ENCODE measurements at regions not wholly inside any gene's neighbourhood (a gene's known extent, or its start where the extent isn't known, plus 50 kb on each side); places are given as distances from the start of the nearest gene placed in this dataset.

- Histone ChIP-seq H2AFZ (no peak overlapping the region), H3K79me2 (replicated peaks; ENCODE audit: insufficient read depth) (no peaks in the 10 kb centered on the region), H3K4me2 (no peak overlapping the region), H4K20me1 (replicated peaks; ENCODE audit: insufficient read depth) (no peaks in the 10 kb centered on the region), H3K36me3 (ENCODE audit: insufficient read depth) (no peaks in the 10 kb centered on the region), H3K27me3 (ENCODE audit: insufficient read depth) (no peaks in the 10 kb centered on the region), H3K27ac (ENCODE audit: low read depth) (no peak overlapping the region), H3K9me2 (ENCODE audit: insufficient read depth) (no peaks in the 10 kb centered on the region), H3K4me1 (ENCODE audit: insufficient read depth) (no peaks in the 10 kb centered on the region), H3K4me3 (no peak overlapping the region), H3F3A (replicated peaks; ENCODE audit: low read depth) (no peaks in the 10 kb centered on the region)
- no peak for TF ChIP-seq NANOG (IDR thresholded peaks at IDR 0.05; ENCODE audit: borderline replicate concordance)
- H3K4me1 Mint-ChIP-seq: peaks cover 14% of the 10 kb centered on the region
- no peak overlapping the region for H3K4me3 Mint-ChIP-seq
- no peaks in the 10 kb centered on the region for H3K27me3 Mint-ChIP-seq (ENCODE audit: insufficient read depth, low read depth, poor library complexity)
- H3K36me3 Mint-ChIP-seq (ENCODE audit: low read depth): no peaks in the 10 kb centered on the region
- DNase-seq (ENCODE audit: low spot score) (peak; percentile 27), ATAC-seq (peak; percentile 64)
- no peak overlapping the region for H3K27ac Mint-ChIP-seq
- H3K9me3 Mint-ChIP-seq: no peaks in the 10 kb centered on the region
These were observed 64.7 kb upstream of the ANK3 start for GRCh38 chr10:60454336-60454735.

- Mint-ChIP-seq H3K4me1 (peaks cover 20% of the 10 kb centered on the region), H3K4me3 (no peak overlapping the region), H3K36me3 (ENCODE audit: low read depth) (no peaks in the 10 kb centered on the region), H3K27ac (no peak overlapping the region), H3K9me3 (no peaks in the 10 kb centered on the region), H3K27me3 (ENCODE audit: insufficient read depth, low read depth, poor library complexity) (no peaks in the 10 kb centered on the region)
- ATAC-seq (no peak), DNase-seq (ENCODE audit: low spot score) (no peak)
- no peaks in the 10 kb centered on the region for H3K27me3 ChIP-seq (ENCODE audit: insufficient read depth)
- no peaks in the 10 kb centered on the region for H4K20me1 ChIP-seq (replicated peaks; ENCODE audit: insufficient read depth)
- TF ChIP-seq ZNF462 (CRISPR knock-in tag; IDR thresholded peaks at IDR 0.05) (no peak), EZH2 (IDR thresholded peaks at IDR 0.05; ENCODE audit: low read depth, unreplicated experiment) (no peak), EZH2phosphoT487 (IDR thresholded peaks at IDR 0.05; ENCODE audit: unreplicated experiment) (no peak), ZNF114 (CRISPR knock-in tag; IDR thresholded peaks at IDR 0.05) (no peak), CREB1 (CRISPR knock-in tag; IDR thresholded peaks at IDR 0.05; ENCODE audit: low read depth) (no peak), ETS1 (IDR thresholded peaks at IDR 0.05) (no peak), ZNF331 (CRISPR knock-in tag; IDR thresholded peaks at IDR 0.05; ENCODE audit: low read depth) (no peak), CTCF (conservative IDR thresholded peaks at IDR 0.05; ENCODE audit: low read depth in 2 of 2) (no peak), JUNB (IDR thresholded peaks at IDR 0.05; ENCODE audit: unreplicated experiment) (no peak)
- H2AFZ ChIP-seq: no peak overlapping the region
- H3F3A ChIP-seq (replicated peaks; ENCODE audit: low read depth): no peaks in the 10 kb centered on the region
- H3K4me3 ChIP-seq: no peak overlapping the region
- no peaks in the 10 kb centered on the region for H3K36me3 ChIP-seq (ENCODE audit: insufficient read depth)
- H3K4me1 ChIP-seq (ENCODE audit: insufficient read depth): no peaks in the 10 kb centered on the region
- no peak overlapping the region for H3K4me2 ChIP-seq
- no peaks in the 10 kb centered on the region for H3K79me2 ChIP-seq (replicated peaks; ENCODE audit: insufficient read depth)
- H3K27ac ChIP-seq (ENCODE audit: low read depth): no peak overlapping the region
- no peaks in the 10 kb centered on the region for H3K9me2 ChIP-seq (ENCODE audit: insufficient read depth)
These were observed 63.4 kb upstream of the ANK3 start for GRCh38 chr10:60453036-60453435.

Data from GM23338 (cell line).